Esophagus squamous epithelium (tissue), 5 donors: ENCODE measurements at regions not wholly inside any gene's neighbourhood (a gene's known extent, or its start where the extent isn't known, plus 50 kb on each side); places are given as distances from the start of the nearest gene placed in this dataset.

Experiments used
- DNase-seq: peaks from one replicate; lab custom pipeline; 2025; lab: John Stamatoyannopoulos, UW
- H3K27ac ChIP-seq, 4 donors: fragments of 200-600 bp; sonication (generic); one replicate each; pipeline ENCODE4 v1.5.1; 2016 to 2019; ENCODE audit warnings: mild to moderate bottlenecking in 1 of 4
- H3K27me3 ChIP-seq, 4 donors: fragments of 200-600 bp; sonication (generic); 1 replicate in 3 of 4; 2 replicates in 1 of 4; pipeline versions ENCODE4 v1.5.1 to v1.6.0; 2017 to 2021; ENCODE audit warnings: antibody characterized with exemption in 1 of 4
- H3K36me3 ChIP-seq, 3 donors: fragments of 200-600 bp; sonication (generic); one replicate each; pipeline ENCODE4 v1.5.1; 2016 to 2019
- H3K4me1 ChIP-seq, 3 donors: fragments of 200-600 bp; sonication (generic); one replicate each; pipeline ENCODE4 v1.5.1; 2017 to 2019
- H3K4me3 ChIP-seq, 4 donors: fragments of 200-600 bp; sonication (generic); 1 replicate in 3 of 4; 2 replicates in 1 of 4; pipeline ENCODE4 v1.5.1; 2016 to 2019; ENCODE audit warnings: mild to moderate bottlenecking in 2 of 4, moderate library complexity in 1 of 4
- H3K9me3 ChIP-seq, 3 donors: fragments of 200-600 bp; sonication (generic); one replicate each; pipeline ENCODE4 v1.5.1; 2016 to 2019
- CTCF ChIP-seq, 6 experiments: fragments of 450-650 bp in 4 of 6; fragments of 200-600 bp in 2 of 6; sonication (generic) in 2 of 6; IDR thresholded peaks; one replicate each; pipeline ENCODE4 v1.5.1; 2016 to 2019; ENCODE audit warnings: antibody characterized with exemption in 6 of 6, mild to moderate bottlenecking in 4 of 6, moderate library complexity in 4 of 6
- POLR2A ChIP-seq, 4 donors: fragments of 450-650 bp; IDR thresholded peaks; one replicate each; pipeline ENCODE4 v1.6.1; 2017; ENCODE audit warnings: antibody characterized with exemption in 4 of 4, mild to moderate bottlenecking in 4 of 4, moderate library complexity in 3 of 4
- WGBS, 2 donors: methylation state at CpG; one replicate each; pipeline ENCODE4 v1.1.5; 2018; 5-methylcytosine and 5-hydroxymethylcytosine counted together
- intact Hi-C: fragments of 100-400 bp; cut with DNase I; formaldehyde crosslinking; loops from one replicate; pipeline ENCODE4 v1.15.0; 2022
- small RNA-seq, 4 donors: library from RNA; depleted of rRNA; stranded (forward); fragments of <200 nt; gene quantifications; one replicate each; pipeline ENCODE3, GENCODE V24; 2016
- donor health status: DM: yes; HTN: yes; CAD: no.

- Histone ChIP-seq H3K27me3 (no peaks in the 10 kb centered on the region), H3K4me1 (peaks cover 0 to 13% (median 0%) of the 10 kb centered on the region in 3 donors), H3K9me3 (no peaks in the 10 kb centered on the region), H3K36me3 (no peaks in the 10 kb centered on the region), H3K27ac (no peak overlapping the region), H3K4me3 (no peak overlapping the region)
- TF ChIP-seq CTCF (IDR thresholded peaks at IDR 0.05) (no peak), POLR2A (IDR thresholded peaks at IDR 0.05) (no peak)
- intact Hi-C loops: no loop called here
- WGBS, 2 donors: 21 to 40% methylated on average over 6 of the region's 6 CpGs
- DNase-seq: no peak
Measured at GRCh38 chr3:70383360-70383831, 71.0 kb upstream of the MDFIC2 start.

- Histone ChIP-seq H3K27me3 (no peaks in the 10 kb centered on the region), H3K9me3 (no peaks in the 10 kb centered on the region), H3K27ac (no peak overlapping the region), H3K4me1 (no peaks in the 10 kb centered on the region), H3K36me3 (no peaks in the 10 kb centered on the region), H3K4me3 (no peak overlapping the region)
- intact Hi-C loops: no loop called here
- TF ChIP-seq POLR2A (IDR thresholded peaks at IDR 0.05) (no peak), CTCF (IDR thresholded peaks at IDR 0.05) (no peak)
- WGBS, 2 donors: 52 to 68% methylated on average over 4 of the region's 4 CpGs
- DNase-seq: no peak
Measured at GRCh38 chr3:70374179-70374578, 61.7 kb upstream of the MDFIC2 start.

Small RNAs in the stretch of these regions (small RNA-seq; reads per million reads assigned to genes)
- gene COX6CP6 (0 reads per million in 4 donors), gene RNU6-281P (0 reads per million in 4 donors)
